Tibial nerve (tissue), 4 donors: ENCODE measurements at regions not wholly inside any gene's neighbourhood (a gene's known extent, or its start where the extent isn't known, plus 50 kb on each side); places are given as distances from the start of the nearest gene placed in this dataset.

Experiments used
- CTCF ChIP-seq, 5 experiments: fragments of 200-600 bp in 3 of 5; fragments of 450-650 bp in 2 of 5; sonication (generic) in 3 of 5; IDR thresholded peaks; one replicate each; pipeline ENCODE4 v1.5.1; 2016 to 2019; ENCODE audit warnings: antibody characterized with exemption in 5 of 5, mild to moderate bottlenecking in 3 of 5, moderate library complexity in 2 of 5
- EP300 ChIP-seq, 2 donors: sonication (generic); formaldehyde crosslinking; IDR thresholded peaks; one replicate each; pipeline ENCODE4 v1.6.1; 2017; ENCODE audit warnings: antibody characterized with exemption in 2 of 2, mild to moderate bottlenecking in 1 of 2
- POLR2A ChIP-seq, 2 donors: fragments of 450-650 bp; IDR thresholded peaks; one replicate each; pipeline ENCODE4 v1.6.1; 2017; ENCODE audit warnings: antibody characterized with exemption in 2 of 2, mild to moderate bottlenecking in 2 of 2, moderate library complexity in 2 of 2

DNA sequence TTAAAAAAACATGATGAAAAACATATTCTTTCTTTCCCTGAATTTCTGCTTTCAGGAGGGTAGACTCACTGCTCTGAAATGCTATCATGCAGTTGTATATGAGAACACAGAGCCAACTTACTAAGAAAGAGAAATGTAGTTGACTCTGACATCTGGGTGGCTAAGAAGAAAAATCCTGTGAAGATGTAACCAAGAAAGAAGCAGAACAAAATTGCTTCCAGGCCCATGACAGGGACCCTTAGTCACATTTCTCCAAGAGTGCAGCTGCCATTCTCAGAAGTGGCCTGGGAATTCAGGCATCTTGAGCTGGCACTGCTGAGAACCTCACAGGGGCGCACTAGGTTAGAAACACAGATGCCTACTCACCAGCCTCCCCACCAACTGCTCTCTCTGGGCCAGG is 73.6 kb downstream of the RPL27A start:
- TF ChIP-seq EP300 (IDR thresholded peaks at IDR 0.05), result no peak
- no peak for TF ChIP-seq CTCF (IDR thresholded peaks at IDR 0.05)
- no peak for TF ChIP-seq POLR2A (IDR thresholded peaks at IDR 0.05)
